Osteocyte (in vitro differentiated cells): ENCODE measurements at regions not wholly inside any gene's neighbourhood (a gene's known extent, or its start where the extent isn't known, plus 50 kb on each side); places are given as distances from the start of the nearest gene placed in this dataset.

Experiments
- DNase-seq: peaks from one replicate; pipeline ENCODE4 v3.0.0; 2021; ENCODE audit warnings: mixed read lengths; ENCODE audit not compliant: unreplicated experiment; ENCODE audit errors: extremely low spot score
- H3K27ac Mint-ChIP-seq: one replicate; pipeline ENCODE4 v1.8.0; 2021; ENCODE audit warnings: mild to moderate bottlenecking, mixed read lengths; ENCODE audit not compliant: unreplicated experiment
- H3K27me3 Mint-ChIP-seq: one replicate; pipeline ENCODE4 v1.8.0; 2021; ENCODE audit warnings: mixed read lengths; ENCODE audit not compliant: unreplicated experiment
- H3K36me3 Mint-ChIP-seq: one replicate; pipeline ENCODE4 v1.8.0; 2021; ENCODE audit warnings: mixed read lengths; ENCODE audit not compliant: unreplicated experiment
- H3K4me1 Mint-ChIP-seq: one replicate; pipeline ENCODE4 v1.8.0; 2021; ENCODE audit warnings: mixed read lengths; ENCODE audit not compliant: unreplicated experiment
- H3K4me3 Mint-ChIP-seq: one replicate; pipeline ENCODE4 v1.8.0; 2021; ENCODE audit warnings: mild to moderate bottlenecking, moderate library complexity, mixed read lengths; ENCODE audit not compliant: unreplicated experiment
- H3K9me3 Mint-ChIP-seq: one replicate; pipeline ENCODE4 v1.8.0; 2021; ENCODE audit warnings: mixed read lengths; ENCODE audit not compliant: unreplicated experiment
- CTCF ChIP-seq: fragments of 200-600 bp; sonication (generic); IDR thresholded peaks from 2 replicates; pipeline ENCODE4 v1.5.0; 2021; ENCODE audit warnings: antibody characterized with exemption, mild to moderate bottlenecking, moderate library complexity

GRCh38 chr3:115523458-115523857 is 99.9 kb upstream of the GAP43 start:
- H3K4me1 Mint-ChIP-seq: peaks cover 17% of the 10 kb centered on the region
- TF ChIP-seq CTCF: no peak
- no peak for DNase-seq
- no peak overlapping the region for H3K27ac Mint-ChIP-seq
- H3K36me3 Mint-ChIP-seq: no peaks in the 10 kb centered on the region
- no peaks in the 10 kb centered on the region for H3K27me3 Mint-ChIP-seq
- H3K4me3 Mint-ChIP-seq: no peak overlapping the region
- no peaks in the 10 kb centered on the region for H3K9me3 Mint-ChIP-seq

GRCh38 chr3:115524549-115524948 is 98.8 kb upstream of the GAP43 start:
- H3K27ac Mint-ChIP-seq: no peak overlapping the region
- peaks cover 6% of the 10 kb centered on the region for H3K4me1 Mint-ChIP-seq
- H3K9me3 Mint-ChIP-seq: no peaks in the 10 kb centered on the region
- DNase-seq: no peak
- H3K27me3 Mint-ChIP-seq: no peaks in the 10 kb centered on the region
- TF ChIP-seq CTCF: no peak
- no peaks in the 10 kb centered on the region for H3K36me3 Mint-ChIP-seq
- H3K4me3 Mint-ChIP-seq: no peak overlapping the region

- H3K36me3 Mint-ChIP-seq: peaks cover 4% of the 10 kb centered on the region
- H3K27me3 Mint-ChIP-seq: no peaks in the 10 kb centered on the region
- TF ChIP-seq CTCF: no peak
- peaks cover 4% of the 10 kb centered on the region for H3K4me1 Mint-ChIP-seq
- peaks cover 11% of the 10 kb centered on the region for H3K9me3 Mint-ChIP-seq
- no peak overlapping the region for H3K4me3 Mint-ChIP-seq
- DNase-seq: no peak
- H3K27ac Mint-ChIP-seq: no peak overlapping the region
Measured at GRCh38 chr3:115525731-115526130, 97.6 kb upstream of the GAP43 start.

- no peak for DNase-seq
- H3K36me3 Mint-ChIP-seq: peaks cover 7% of the 10 kb centered on the region
- H3K4me1 Mint-ChIP-seq: no peaks in the 10 kb centered on the region
- H3K4me3 Mint-ChIP-seq: no peak overlapping the region
- no peak for TF ChIP-seq CTCF
- no peak overlapping the region for H3K27ac Mint-ChIP-seq
- H3K9me3 Mint-ChIP-seq: peaks cover 17% of the 10 kb centered on the region
- H3K27me3 Mint-ChIP-seq: no peaks in the 10 kb centered on the region
Measured at GRCh38 chr3:115533218-115533617, 90.1 kb upstream of the GAP43 start.

- Mint-ChIP-seq H3K27me3 (no peaks in the 10 kb centered on the region), H3K36me3 (peaks cover 6% of the 10 kb centered on the region), H3K4me3 (no peak overlapping the region), H3K9me3 (peaks cover 2% of the 10 kb centered on the region), H3K4me1 (no peaks in the 10 kb centered on the region), H3K27ac (no peak overlapping the region)
- no peak for DNase-seq
- no peak for TF ChIP-seq CTCF
Measured at GRCh38 chr3:115536171-115536570, 87.1 kb upstream of the GAP43 start.
